ENCODE measurements at regions not wholly inside any gene's neighbourhood (a gene's known extent, or its start where the extent isn't known, plus 50 kb on each side); places are given as distances from the start of the nearest gene placed in this dataset.
A peak's percentile ranks its signal among the peaks of the same experiment; 100 is the strongest.

GRCh38 chr13:62022369-62022768, 606.7 kb upstream of the PCDH20 start:
- TF ChIP-seq CTCF (IDR thresholded peaks at IDR 0.05; ENCODE audit: extremely low read depth, low read depth, low read length) = no peak
- Histone ChIP-seq H4K20me1 (ENCODE audit: insufficient read depth, low read length) (no peaks in the 10 kb centered on the region), H3K79me2 (ENCODE audit: insufficient read depth, low read length) (no peaks in the 10 kb centered on the region), H3K4me2 (ENCODE audit: insufficient read depth, low read length) (no peak overlapping the region), H3K27me3 (ENCODE audit: insufficient read depth, low read length) (no peaks in the 10 kb centered on the region), H3K27ac (ENCODE audit: low read depth, low read length) (no peak overlapping the region), H3K4me3 (ENCODE audit: insufficient read depth, low read length) (no peak overlapping the region), H3K4me1 (ENCODE audit: insufficient read depth, low read length) (no peaks in the 10 kb centered on the region), H2AFZ (ENCODE audit: low read length) (no peak overlapping the region), H3K36me3 (ENCODE audit: insufficient read depth, low read length) (no peaks in the 10 kb centered on the region), H3K9me3 (ENCODE audit: low read depth, low read length) (no peaks in the 10 kb centered on the region)
- no peak for DNase-seq (ENCODE audit: insufficient read length, low spot score, missing footprints)

- Histone ChIP-seq H3K4me2 (ENCODE audit: insufficient read depth, low read length) (no peak overlapping the region), H3K4me1 (ENCODE audit: insufficient read depth, low read length) (no peaks in the 10 kb centered on the region), H2AFZ (ENCODE audit: low read length) (no peak overlapping the region), H4K20me1 (ENCODE audit: insufficient read depth, low read length) (no peaks in the 10 kb centered on the region), H3K9me3 (ENCODE audit: low read depth, low read length) (no peaks in the 10 kb centered on the region), H3K27me3 (ENCODE audit: insufficient read depth, low read length) (no peaks in the 10 kb centered on the region), H3K4me3 (ENCODE audit: insufficient read depth, low read length) (no peak overlapping the region), H3K27ac (ENCODE audit: low read depth, low read length) (no peak overlapping the region), H3K79me2 (ENCODE audit: insufficient read depth, low read length) (no peaks in the 10 kb centered on the region), H3K36me3 (ENCODE audit: insufficient read depth, low read length) (no peaks in the 10 kb centered on the region)
- no peak for DNase-seq (ENCODE audit: insufficient read length, low spot score, missing footprints)
- TF ChIP-seq CTCF (IDR thresholded peaks at IDR 0.05; ENCODE audit: extremely low read depth, low read depth, low read length) = no peak
Observed at GRCh38 chr13:62019858-62020257, 604.2 kb upstream of the PCDH20 start.

DNA sequence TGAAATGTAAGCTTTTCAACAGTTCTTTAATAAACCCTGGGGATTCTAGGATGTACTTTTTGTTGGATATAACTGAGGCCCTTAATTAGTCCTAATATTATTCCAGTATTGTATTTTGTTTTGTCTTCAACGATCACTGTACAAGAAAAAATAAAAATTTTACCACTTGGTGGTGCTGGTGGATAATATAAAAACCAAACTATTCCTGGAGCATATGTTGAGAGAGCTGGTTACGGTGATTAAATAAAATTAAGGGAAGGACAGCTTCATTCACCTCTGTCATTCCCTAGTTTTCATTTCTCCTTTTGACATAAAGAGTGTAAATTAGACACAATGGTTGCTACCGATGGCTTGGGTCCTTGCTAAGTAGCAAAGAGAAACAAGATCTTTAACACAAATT, 598.6 kb upstream of the PCDH20 start:
- Histone ChIP-seq H3K9me3 (ENCODE audit: low read depth, low read length) (no peaks in the 10 kb centered on the region), H3K4me1 (ENCODE audit: insufficient read depth, low read length) (no peaks in the 10 kb centered on the region), H3K27ac (ENCODE audit: low read depth, low read length) (no peak overlapping the region), H3K4me3 (ENCODE audit: insufficient read depth, low read length) (no peak overlapping the region), H3K79me2 (ENCODE audit: insufficient read depth, low read length) (no peaks in the 10 kb centered on the region), H3K36me3 (ENCODE audit: insufficient read depth, low read length) (no peaks in the 10 kb centered on the region), H2AFZ (ENCODE audit: low read length) (no peak overlapping the region), H4K20me1 (ENCODE audit: insufficient read depth, low read length) (no peaks in the 10 kb centered on the region), H3K4me2 (ENCODE audit: insufficient read depth, low read length) (no peak overlapping the region), H3K27me3 (ENCODE audit: insufficient read depth, low read length) (no peaks in the 10 kb centered on the region)
- peak; percentile 5 for TF ChIP-seq CTCF (IDR thresholded peaks at IDR 0.05; ENCODE audit: extremely low read depth, low read depth, low read length)
- DNase-seq (ENCODE audit: insufficient read length, low spot score, missing footprints) = no peak

DNA sequence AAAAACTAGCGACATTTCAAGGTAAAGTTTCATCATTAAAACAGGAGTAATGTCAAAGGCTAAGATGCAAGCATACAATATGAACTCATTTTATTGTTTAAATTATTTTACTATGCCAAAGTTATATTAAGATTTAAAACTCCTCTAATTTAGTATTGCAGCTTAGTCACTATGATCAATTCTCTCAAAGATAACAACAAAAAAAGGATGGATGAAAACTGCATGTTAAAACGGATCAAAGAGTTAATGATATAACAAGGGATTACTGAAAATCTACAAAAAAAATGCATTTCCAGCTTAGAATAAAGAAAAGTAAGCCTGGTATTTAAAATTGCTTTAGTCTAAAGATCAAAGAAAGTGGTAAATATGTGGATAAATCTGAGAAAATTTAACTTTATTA, 587.8 kb upstream of the PCDH20 start:
- H3K27ac ChIP-seq (ENCODE audit: low read depth, low read length) = no peak overlapping the region
- no peaks in the 10 kb centered on the region for H3K79me2 ChIP-seq (ENCODE audit: insufficient read depth, low read length)
- no peaks in the 10 kb centered on the region for H3K9me3 ChIP-seq (ENCODE audit: low read depth, low read length)
- no peaks in the 10 kb centered on the region for H3K36me3 ChIP-seq (ENCODE audit: insufficient read depth, low read length)
- no peaks in the 10 kb centered on the region for H4K20me1 ChIP-seq (ENCODE audit: insufficient read depth, low read length)
- TF ChIP-seq CTCF (IDR thresholded peaks at IDR 0.05; ENCODE audit: extremely low read depth, low read depth, low read length) = no peak
- H3K27me3 ChIP-seq (ENCODE audit: insufficient read depth, low read length) = no peaks in the 10 kb centered on the region
- no peak overlapping the region for H3K4me2 ChIP-seq (ENCODE audit: insufficient read depth, low read length)
- no peak overlapping the region for H3K4me3 ChIP-seq (ENCODE audit: insufficient read depth, low read length)
- no peaks in the 10 kb centered on the region for H3K4me1 ChIP-seq (ENCODE audit: insufficient read depth, low read length)
- no peak overlapping the region for H2AFZ ChIP-seq (ENCODE audit: low read length)
- DNase-seq (ENCODE audit: insufficient read length, low spot score, missing footprints) = no peak

Measured in osteoblast (primary cell).